Left lung (tissue), 4 donors: ENCODE measurements at regions not wholly inside any gene's neighbourhood (a gene's known extent, or its start where the extent isn't known, plus 50 kb on each side); places are given as distances from the start of the nearest gene placed in this dataset.

Experiments
- ATAC-seq: fragments of 200-7000 bp; cut with Tn5 transposase; one replicate; pipeline ENCODE4 v1.9.1; 2020; ENCODE audit warnings: moderate library complexity
- DNase-seq, 4 donors: peaks; one replicate each; pipeline ENCODE4 v3.0.0-alpha.2; 2013 to 2020
- H3K27ac ChIP-seq, 2 donors: fragments of 200-600 bp; sonication (generic) in 1 of 2; one replicate each; pipeline versions ENCODE4 v1.5.0 to v1.8.0; 2020 to 2021
- H3K27me3 ChIP-seq, 2 donors: fragments of 200-600 bp; sonication (generic) in 1 of 2; one replicate each; pipeline versions ENCODE4 v1.5.0 to v1.8.0; 2020 to 2021
- H3K36me3 ChIP-seq, 2 donors: fragments of 200-600 bp; sonication (generic) in 1 of 2; one replicate each; pipeline versions ENCODE4 v1.5.0 to v1.8.0; 2020 to 2021
- H3K4me1 ChIP-seq, 2 donors: fragments of 200-600 bp; one replicate each; pipeline ENCODE4 v1.8.0; 2021
- H3K4me3 ChIP-seq, 2 donors: fragments of 200-600 bp; sonication (generic) in 1 of 2; one replicate each; pipeline versions ENCODE4 v1.5.0 to v1.8.0; 2020 to 2021; ENCODE audit warnings: mild to moderate bottlenecking in 1 of 2
- H3K9me3 ChIP-seq, 2 donors: fragments of 200-600 bp; sonication (generic) in 1 of 2; one replicate each; pipeline versions ENCODE4 v1.5.0 to v1.8.0; 2020 to 2021
- CTCF ChIP-seq, 2 donors: fragments of 200-600 bp; sonication (generic) in 1 of 2; IDR thresholded peaks; one replicate each; pipeline versions ENCODE4 v1.5.0 to v1.8.0; 2021; ENCODE audit warnings: antibody characterized with exemption in 2 of 2
- intact Hi-C, 2 donors: fragments of 100-400 bp; cut with DNase I; formaldehyde crosslinking; loops; one replicate each; pipeline versions ENCODE4 v1.11.2 to v1.14.2; 2022
- donor health status: DM: no; HTN: yes; CAD: no.
- donor health status: DM: no; HTN: no; CAD: no.

- no peak for DNase-seq
Measured at GRCh38 chr10:28853195-28853594, 175.9 kb downstream of the BAMBI start.

DNA sequence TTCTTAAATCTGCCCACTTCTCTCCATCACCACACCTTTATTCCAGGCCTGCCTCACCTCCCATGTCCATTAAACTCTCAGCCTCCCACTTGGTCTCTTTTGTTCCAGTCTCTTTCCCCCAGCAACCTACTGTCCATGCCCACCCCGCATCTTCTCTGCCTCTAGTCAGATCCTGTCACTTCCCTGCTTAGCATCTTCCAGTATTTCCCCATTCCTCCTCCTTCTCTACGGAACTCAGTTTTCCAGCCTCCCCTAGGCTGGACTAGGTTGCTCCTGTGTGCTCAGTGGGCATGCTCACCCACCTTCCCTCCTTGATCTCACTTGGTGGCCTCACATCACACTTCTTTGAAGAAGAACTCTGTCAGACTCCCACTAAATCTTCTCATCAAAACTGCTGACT is 179.8 kb downstream of the BAMBI start:
- no peaks in the 10 kb centered on the region for H3K9me3 ChIP-seq
- H3K4me1 ChIP-seq = no peaks in the 10 kb centered on the region
- ATAC-seq (no peak), DNase-seq (no peak)
- H3K27me3 ChIP-seq = no peaks in the 10 kb centered on the region
- no peak overlapping the region for H3K4me3 ChIP-seq
- no peaks in the 10 kb centered on the region for H3K36me3 ChIP-seq
- no peak for TF ChIP-seq CTCF (IDR thresholded peaks at IDR 0.05)
- H3K27ac ChIP-seq = no peak overlapping the region
- intact Hi-C loops = no loop called here

More at GRCh38 chr10:28853195-28853594, 175.9 kb downstream of the BAMBI start:
- Histone ChIP-seq H3K9me3 (no peaks in the 10 kb centered on the region), H3K27ac (no peak overlapping the region), H3K4me3 (no peak overlapping the region), H3K4me1 (no peaks in the 10 kb centered on the region), H3K27me3 (no peaks in the 10 kb centered on the region), H3K36me3 (no peaks in the 10 kb centered on the region)
- ATAC-seq = no peak
- intact Hi-C loops = no loop called here
- TF ChIP-seq CTCF (IDR thresholded peaks at IDR 0.05) = no peak

GRCh38 chr10:28858646-28859045 is 181.3 kb downstream of the BAMBI start:
- Histone ChIP-seq H3K9me3 (no peaks in the 10 kb centered on the region), H3K4me3 (no peak overlapping the region), H3K4me1 (no peaks in the 10 kb centered on the region), H3K27ac (no peak overlapping the region), H3K36me3 (no peaks in the 10 kb centered on the region), H3K27me3 (no peaks in the 10 kb centered on the region)
- intact Hi-C loops = no loop called here
- TF ChIP-seq CTCF (IDR thresholded peaks at IDR 0.05) = no peak
- ATAC-seq = no peak
- DNase-seq = no peak

- DNase-seq (no peak), ATAC-seq (no peak)
- no peak for TF ChIP-seq CTCF (IDR thresholded peaks at IDR 0.05)
- no peaks in the 10 kb centered on the region for H3K36me3 ChIP-seq
- H3K9me3 ChIP-seq = no peaks in the 10 kb centered on the region
- H3K27ac ChIP-seq = no peak overlapping the region
- no peak overlapping the region for H3K4me3 ChIP-seq
- no peaks in the 10 kb centered on the region for H3K4me1 ChIP-seq
- intact Hi-C loops = no loop called here
- H3K27me3 ChIP-seq = no peaks in the 10 kb centered on the region
Measured at GRCh38 chr10:28859791-28860190, 182.5 kb downstream of the BAMBI start.

DNA sequence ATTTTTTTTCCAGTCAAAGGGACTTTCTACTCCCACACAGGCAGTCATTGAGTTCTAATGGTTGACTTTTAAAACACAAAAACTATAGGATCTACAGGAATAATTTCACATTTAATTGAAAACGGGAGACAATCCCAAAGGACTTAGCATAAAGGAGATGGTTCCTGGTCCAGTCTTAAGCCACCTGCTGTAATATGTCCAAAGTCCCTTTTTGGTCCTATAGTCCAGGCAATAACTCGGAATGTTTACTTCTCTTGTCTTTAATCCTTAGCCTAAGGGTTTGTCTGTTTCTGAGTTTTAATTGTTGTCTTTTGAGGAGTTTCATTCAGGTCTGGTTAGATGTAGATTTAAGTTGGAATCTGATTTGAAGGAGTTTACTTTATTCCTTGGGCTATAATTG is 184.9 kb downstream of the BAMBI start:
- H3K36me3 ChIP-seq = no peaks in the 10 kb centered on the region
- H3K4me3 ChIP-seq = no peak overlapping the region
- H3K27ac ChIP-seq = no peak overlapping the region
- no peaks in the 10 kb centered on the region for H3K27me3 ChIP-seq
- no peak for ATAC-seq
- DNase-seq = no peak
- TF ChIP-seq CTCF (IDR thresholded peaks at IDR 0.05) = no peak
- H3K9me3 ChIP-seq = no peaks in the 10 kb centered on the region
- intact Hi-C loops = no loop called here
- no peaks in the 10 kb centered on the region for H3K4me1 ChIP-seq
